ENCODE measurements at regions not wholly inside any gene's neighbourhood (a gene's known extent, or its start where the extent isn't known, plus 50 kb on each side); places are given as distances from the start of the nearest gene placed in this dataset.

DNA sequence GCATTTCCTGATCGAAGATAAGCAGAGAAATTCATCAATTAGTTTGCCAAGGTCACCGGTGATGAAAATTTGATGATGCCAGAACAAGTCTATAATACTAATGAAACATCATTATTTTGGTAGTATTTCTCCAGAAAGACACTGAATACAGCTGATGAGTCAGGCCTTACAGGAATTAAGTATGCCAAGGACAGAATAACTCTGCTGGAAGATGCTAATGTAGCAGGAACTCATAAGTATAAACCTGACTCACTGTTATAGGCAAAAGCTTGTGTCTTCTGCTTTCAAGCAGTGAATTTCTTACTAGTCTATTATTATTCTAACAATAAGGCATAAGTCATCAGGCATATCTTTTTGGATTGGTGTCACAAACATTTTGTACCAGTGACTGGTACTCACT, 1825.1 kb upstream of the IGFBP7 start:
- no peak for DNase-seq

DNA sequence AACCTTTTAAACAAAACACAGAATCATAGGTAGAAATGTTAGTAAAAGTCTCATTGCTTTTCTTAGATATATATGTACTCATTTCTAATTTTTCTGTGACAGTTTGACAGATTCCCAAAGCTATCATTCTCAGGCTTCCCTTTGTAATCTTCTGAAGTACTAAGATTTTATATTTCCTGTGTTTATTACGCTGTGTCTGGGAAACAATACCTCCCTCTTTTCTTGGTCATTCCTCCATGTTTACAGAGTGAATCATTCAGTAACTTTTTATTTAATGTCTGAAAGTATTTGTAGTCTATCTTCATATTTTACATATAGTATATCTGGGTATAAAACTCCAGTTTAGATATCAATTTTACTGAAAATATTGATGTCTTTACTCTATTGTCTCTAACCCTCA, 1826.3 kb upstream of the IGFBP7 start:
- DNase-seq, result no peak

DNA sequence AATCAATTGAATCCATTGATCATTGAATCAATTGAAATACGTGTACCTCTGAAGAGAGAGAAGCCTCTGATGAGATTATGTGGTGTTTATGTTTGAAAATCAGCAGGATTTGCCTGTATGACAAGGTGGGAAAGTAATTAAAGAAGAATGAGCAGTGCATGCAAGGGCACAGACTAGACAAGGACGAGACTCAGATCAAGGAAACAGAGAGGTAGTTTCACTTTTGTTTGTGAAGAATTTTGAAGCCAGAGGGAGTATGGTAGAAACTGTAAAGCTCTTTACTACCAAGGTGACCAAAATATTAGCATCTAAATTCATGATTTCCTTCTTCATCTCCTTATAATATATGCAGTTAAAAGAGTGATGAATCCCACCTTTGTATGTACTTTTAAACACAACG, 1830.0 kb upstream of the IGFBP7 start:
- no peak for DNase-seq

DNA sequence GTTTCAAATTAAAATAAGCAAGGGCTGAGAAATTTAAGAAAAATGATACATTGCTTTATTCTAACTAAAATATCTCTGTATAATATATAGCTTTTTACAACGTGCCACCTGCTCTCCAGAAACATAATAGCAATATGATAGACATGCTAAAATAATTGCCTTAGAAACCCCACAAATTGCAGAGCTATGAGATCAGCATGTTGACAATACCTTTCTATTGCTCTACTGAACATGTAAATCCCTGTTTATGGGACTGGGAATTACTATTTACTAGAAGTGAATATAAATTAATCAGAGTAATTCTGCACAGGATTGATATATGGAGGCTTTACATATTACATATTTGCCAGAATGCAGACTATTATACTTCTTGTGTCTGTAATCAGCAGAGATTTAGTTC, 1831.1 kb upstream of the IGFBP7 start:
- DNase-seq, result no peak

DNA sequence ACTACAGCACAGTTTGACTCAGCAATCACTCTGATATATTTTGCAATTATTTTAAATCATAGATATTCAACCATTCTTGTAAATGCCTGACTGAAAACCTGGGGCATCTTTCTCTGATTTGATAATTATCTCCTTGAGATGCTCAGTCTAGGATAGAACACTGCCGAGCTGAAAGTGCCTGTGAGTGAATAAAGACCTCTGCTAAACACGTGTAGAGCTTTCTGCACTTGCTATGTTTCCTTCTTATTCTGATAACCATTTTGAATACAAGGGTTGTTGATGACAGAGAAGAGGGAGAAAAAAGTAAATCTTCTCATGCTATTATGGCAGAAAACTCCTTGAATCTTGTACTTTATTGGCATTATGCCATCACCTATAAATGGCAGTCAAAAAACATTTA, 1843.4 kb upstream of the IGFBP7 start:
- no peak for DNase-seq

DNA sequence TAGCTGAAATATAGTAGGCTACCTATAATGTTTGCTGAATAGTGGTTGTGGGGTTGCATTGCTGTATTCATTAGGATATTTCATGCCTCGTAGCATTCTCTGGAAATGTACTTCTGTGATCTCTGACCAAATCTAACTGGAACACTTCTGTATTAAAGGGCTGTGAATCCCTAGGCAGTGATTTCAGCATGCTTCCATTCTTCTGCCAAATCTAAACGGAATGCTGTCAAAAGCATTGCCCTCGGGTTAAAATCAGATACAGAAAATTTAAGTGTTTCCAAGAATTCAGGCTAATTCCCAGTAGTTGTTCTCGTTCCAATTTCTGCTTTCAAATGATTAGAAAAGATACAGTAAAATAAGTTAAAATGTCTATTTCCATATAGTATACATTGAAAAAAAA, 1847.5 kb upstream of the IGFBP7 start:
- DNase-seq, result no peak

DNA sequence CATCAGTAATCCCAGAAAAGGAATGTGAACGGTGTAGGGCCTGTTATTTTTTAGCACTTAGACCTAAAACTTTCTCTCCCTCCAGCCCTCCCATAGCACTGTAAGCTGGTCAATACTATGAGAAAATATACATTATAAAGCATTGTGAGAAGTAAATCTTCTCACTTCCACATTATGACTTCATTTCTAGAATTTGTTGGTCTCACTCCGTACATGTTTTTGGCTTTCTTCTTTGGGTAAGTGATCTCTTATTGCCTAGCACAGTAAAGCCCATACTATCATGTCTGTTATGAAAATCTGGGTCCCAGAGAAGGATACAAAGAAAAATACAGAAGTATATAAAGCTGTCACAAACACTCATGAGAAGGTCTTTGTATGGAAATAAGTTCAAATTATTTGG, 1851.1 kb upstream of the IGFBP7 start:
- no peak for DNase-seq

DNA sequence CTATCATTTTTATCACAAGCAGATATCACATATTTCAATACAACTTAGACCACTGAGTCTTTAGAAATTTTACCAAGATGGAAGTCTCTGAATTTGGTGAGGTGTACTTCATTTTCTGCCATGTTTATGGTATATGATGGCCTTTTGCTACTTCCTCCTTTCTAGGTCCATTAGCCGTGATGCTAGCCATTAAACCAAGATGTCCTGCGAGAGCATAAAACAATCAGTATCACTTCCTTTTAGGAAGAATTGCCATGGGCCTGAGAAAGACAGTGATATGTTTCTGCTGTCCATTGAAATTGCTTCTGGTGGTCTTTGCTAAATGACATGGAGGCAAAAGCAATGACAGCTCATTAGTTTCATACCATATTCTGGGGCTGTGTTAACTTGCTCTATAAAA, 1851.7 kb upstream of the IGFBP7 start:
- no peak for DNase-seq

DNA sequence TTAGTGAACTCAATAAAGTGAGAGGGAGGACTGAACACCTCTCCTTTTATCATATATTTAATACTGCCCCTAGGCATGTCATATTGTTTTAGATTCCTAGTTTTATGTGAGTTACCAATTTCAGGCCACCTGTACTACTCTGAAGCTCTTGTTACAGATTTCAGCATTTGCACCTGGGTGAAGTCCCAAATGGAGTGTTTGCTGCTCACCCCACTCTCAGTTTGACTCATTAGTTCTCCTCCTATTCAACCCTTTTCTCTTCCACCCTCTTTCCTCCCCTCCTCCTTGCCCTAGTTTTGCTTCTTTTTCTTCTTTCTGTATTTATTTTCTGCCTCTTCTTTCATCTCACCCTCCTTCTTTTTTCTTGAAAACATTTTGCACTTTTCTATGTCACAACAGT, 1852.2 kb upstream of the IGFBP7 start:
- DNase-seq, result no peak

DNA sequence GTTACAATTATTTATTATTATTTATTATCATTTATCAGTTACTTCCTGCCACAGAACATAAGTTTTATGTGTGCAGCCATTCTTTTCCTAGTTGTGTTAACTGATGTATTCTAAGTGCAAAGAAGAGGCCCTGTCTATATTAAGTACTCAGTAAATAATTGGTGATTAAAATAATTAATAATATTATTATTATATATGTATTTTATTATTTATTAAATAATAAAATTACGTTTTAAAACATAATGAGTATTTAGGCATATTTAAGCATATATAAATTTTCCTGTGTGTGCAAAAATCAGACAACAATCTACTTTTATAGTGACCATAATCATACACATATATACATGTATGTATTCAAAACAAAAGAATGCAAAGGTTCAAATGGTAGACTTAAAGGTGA, 1871.6 kb upstream of the IGFBP7 start:
- no peak for DNase-seq

DNA sequence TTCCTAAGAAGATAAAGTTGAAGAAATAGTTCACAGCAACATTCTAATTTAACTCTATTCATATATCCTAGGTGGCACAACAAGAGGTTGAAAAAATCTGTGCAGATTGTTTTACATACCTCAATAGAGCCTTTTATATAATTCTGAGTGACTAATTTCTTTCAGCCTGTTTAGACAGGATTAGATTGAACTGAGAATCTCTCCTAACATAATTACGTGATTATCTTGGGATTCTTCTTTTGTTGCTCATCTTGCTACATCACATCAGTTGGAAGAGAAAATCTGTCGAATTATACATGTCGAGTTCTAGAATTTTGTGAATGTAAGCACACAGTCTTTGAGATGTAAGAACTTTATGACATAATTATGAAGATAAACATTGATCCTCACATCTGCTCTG, 1873.7 kb upstream of the IGFBP7 start:
- DNase-seq, result no peak

DNA sequence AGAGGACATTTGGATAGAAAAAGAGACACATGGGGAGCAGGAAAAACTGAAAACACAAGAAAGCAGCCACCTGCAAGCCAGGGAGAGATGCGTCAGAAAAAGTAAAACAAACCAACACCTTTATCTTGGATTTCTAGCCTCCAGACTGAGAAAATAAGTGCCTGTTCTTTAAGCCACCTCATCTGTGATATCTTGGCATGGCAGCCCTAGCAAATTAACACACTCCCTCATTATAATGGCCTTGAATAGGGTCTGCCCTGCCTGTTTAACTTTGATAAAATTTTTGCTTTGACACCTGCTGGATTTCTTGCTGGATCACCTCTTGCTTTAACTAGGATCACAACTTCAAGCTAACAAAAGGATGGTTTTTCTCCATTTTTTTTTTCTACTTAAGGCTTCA, 1892.0 kb upstream of the IGFBP7 start:
- no peak for DNase-seq

DNA sequence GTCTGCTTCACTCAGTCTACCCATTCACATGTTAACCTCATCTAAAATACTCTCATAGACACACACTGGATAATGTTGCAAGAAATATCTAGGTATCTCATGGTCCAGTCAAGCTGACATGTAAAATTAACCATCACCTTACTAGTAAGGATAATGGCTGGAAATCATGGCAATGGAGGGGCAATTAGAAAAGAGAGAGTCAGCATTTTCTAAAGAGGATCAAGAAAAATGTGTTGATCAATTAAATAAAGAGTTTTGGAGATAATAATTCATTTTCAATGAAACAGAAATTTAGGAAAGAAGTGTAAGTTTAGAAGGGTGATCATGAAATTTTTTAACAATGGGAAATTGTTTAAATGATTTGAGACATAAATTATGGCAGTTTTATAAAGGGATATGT, 1914.1 kb upstream of the IGFBP7 start:
- DNase-seq, result no peak

DNA sequence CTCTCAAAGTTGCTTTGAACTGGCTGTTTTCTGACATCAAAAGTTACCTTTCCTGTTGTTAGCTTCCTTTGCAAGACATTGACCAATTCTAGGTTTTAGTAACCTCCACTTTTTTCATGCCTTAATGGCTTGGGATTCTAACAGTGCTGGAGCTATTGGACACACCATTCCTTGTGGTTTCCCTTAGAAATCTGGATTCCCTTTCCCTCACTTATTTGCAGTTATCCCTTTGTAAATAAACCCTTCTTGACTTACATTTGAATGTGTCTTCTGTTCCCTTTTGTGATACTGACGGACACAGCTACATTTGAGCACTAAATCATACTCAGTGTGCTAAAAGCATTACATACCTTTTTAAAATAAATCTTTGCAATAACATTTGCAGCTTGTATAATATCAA, 1927.6 kb upstream of the IGFBP7 start:
- DNase-seq, result no peak

DNA sequence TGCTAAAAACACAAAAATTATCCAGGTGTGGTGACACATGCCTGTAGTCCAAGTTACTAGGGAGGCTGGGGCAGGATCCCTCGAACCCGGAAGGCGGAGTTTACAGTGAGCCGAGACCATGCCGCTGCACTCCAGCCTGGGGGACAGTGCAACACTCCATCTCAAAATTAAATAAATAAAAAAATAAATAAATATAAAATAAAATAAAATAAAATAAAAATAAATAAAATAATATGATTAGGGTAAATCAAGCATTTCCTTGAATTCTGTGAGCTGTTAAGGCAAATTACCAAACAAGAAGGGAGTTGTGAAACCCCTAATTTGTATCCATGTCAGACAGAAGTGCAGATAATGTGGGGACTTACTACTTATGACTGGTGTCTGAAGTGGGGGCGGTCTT, 1928.9 kb upstream of the IGFBP7 start:
- DNase-seq, result no peak

DNA sequence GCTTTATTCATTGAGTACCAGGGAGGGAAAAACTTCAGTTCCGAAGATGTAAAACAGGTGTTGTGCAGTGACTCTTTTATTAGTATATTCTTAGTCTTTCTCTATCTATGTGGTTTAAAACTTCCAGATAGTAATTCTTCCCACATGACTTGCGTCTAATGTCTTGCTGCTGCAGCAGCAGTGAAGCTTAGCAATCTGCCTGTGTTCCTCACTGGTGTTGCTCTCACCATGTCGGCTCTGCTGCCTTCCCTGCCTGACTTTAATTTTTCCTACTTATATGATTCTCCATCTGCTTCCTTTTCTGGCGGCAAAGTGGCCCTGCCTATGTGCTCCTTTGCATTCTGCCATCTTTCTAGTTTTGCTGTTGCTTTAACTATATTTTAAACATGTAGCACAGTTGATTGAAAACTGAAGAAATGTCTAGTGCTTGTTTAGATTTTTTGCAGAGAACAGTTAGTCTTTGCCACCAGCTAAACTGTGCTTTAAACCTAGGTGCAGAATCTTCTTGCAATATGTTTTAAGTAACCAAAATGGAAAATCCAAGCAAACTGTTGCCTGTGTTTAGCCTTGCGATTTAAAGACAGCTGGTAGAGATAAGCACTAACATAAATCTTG, 1934.2 kb upstream of the IGFBP7 start:
- no peak for DNase-seq

DNA sequence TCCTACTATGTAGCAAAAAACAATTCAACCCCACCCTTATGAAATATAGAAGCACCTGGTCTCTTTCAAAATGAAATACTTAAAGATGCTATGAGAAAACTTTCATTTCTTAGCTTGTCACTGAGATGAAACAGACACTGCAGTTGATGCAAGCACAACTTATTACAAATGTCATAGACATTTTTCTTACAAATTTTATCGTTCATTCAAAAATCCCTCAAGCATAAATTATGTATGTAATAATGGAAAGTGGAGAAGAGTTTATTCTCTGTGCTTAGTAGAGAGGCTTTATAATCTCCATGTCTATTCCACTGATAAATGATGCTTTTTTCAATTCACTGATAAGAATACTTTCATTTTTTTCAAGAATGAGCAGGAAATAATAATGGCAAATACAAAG, 1943.9 kb upstream of the IGFBP7 start:
- DNase-seq, result no peak

DNA sequence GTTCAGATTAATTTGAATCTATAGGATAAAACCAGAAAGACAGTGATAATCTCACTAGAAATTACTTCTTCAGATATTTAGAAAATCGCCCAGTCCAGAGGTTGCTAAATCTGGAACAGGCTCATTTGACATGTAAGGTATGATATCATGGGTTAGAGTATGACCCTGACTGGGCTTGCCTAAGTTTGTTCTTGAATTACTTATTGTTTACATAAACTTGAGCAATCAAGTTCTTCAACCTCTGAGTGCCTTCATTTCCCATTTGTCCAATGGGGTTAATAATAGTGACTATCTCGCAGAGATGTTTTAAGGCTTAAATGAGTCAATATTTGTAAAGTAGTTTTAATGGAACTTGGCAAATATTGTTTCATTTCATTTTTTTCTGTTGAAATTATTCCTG, 1947.6 kb upstream of the IGFBP7 start:
- DNase-seq, result no peak

DNA sequence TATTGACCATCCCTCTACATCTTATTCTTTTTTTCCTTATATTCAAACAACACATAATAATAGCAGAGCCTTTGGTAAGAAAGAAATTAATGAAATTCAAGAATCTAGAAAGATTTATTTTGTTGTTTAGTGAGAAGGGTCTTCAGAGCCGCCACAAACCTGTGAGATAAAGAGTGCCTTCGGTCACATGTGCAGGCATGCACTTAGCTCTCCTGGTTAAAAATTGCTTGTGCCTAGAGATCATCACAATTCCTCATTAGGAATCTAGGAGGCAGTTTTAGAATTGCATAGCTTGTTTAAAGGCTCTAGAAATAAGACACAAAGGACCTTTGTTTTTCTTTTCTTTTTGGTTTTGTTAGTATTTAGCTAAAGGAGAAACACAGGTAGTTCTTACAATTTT, 1948.4 kb upstream of the IGFBP7 start:
- no peak for DNase-seq

DNA sequence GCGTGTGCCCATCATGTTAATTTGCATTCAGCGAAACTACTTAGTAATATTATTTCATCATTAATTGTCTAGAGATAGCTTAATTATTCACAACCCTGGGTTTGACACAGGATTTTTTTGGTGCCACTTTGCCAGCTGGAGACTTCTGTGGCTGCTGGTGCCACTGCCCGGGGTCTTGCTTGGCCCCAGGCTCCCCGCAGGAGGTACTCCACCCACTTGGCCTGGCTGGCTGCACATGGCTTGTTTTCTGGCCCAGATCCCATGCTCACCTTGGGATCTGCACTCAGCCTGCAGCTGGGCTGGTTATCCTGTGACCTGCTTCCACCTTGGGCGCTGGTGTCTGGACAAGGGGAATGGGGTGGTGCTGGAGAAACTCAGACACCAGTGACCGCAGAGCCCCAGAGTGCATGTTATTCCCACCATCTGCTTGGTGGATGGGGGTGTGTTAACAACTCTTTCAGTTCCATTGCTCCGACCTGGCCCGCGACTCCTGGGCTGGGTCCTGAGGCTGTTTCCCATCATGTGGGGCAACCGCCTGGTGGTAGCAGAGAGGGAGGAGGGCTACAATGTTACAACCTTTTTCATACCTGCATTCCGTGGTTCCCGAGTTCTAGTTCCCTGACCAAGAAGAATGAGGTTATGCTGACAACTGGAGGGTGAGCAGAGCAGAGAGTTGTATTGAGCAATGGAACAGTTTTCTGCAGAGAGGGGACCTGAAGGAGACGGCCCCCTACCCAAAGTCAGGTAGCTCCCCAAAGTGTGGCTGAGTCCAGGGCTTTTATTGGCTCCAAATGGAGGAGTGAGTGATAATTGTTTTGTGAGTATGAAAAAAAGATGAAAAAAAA, 1950.0 kb upstream of the IGFBP7 start:
- DNase-seq, result no peak

DNA sequence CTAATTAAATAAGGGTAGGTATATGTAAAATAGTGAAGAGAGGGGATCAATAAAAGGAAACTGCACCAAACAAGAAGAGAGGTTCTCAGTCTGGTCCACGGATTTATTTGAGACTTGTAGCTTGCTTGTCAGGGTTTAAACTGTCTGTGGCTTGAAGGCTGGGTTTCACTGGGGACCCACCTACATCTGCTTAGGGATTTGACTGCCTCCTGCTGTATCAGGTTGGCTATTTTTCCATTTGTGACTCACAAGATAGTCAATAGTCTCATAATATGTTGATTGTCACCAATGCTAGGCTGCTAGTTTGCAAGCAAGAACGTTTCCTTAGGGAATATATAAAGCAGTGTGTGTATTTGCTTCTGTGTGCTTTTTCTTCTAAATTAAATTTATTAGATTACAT, 1950.7 kb upstream of the IGFBP7 start:
- no peak for DNase-seq

DNA sequence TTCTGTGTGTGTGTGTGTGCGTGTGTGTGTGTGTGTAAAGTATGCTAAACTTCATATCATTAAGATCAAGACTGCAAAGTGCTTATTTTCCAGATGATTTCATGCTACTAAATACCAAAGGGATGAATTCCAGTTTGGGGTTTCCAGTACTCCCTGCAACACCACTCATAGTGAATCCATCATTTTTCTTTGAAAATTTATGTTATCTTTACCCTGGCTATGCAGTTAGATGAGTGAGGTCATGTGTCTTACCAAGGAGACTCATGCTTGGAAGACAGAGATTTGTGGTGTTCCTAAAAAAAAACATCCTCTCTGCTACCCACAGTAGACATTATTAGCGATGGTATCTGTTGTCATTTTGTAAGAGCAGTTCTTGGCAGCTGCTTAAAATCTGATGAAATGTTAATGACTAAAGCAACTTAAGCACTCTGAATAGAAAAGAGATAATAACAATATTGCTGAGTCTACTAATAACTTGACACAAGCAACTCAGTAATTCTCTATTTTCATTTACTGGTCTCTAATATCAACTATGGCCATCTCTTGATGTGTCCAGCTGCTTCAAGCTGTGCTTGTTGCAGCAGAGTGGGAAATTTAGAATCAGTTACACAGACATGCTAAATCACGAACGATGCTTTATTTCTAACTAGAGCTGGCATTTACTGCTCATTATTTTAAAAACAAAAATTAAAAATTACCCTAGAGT, 1953.0 kb upstream of the IGFBP7 start:
- DNase-seq, result no peak

DNA sequence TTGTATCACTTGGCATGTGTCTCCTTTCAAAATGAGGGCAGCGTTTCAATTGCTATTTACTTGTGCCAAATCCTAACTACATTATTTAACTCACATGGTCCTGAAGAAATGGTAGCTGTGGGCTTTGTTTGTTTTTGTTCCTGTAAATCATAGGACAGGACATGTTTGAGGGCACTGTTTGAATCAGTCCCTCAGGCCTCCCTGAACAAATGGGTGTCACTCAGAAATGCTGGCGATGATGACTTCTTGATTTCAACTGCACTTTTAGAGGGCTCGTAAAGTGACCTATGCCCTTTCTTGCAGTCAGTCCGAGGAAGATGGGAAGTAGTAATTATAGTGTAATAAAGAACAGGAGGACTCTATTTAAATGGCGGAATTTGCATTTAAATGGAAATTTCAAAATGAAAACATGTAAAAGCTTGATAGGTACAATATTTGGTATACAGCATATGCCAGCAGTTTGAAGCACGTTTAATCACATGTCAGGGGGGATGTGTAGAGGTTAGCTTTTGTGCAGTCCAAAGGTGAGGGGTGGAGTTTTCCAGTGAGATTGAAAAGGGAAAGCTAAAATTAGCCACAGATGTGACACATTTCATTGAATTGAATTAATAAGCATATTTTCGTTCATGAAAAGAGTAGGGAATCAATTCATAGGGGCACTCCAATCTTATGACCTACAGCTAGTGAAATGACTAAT, 1958.7 kb upstream of the IGFBP7 start:
- DNase-seq, result no peak

DNA sequence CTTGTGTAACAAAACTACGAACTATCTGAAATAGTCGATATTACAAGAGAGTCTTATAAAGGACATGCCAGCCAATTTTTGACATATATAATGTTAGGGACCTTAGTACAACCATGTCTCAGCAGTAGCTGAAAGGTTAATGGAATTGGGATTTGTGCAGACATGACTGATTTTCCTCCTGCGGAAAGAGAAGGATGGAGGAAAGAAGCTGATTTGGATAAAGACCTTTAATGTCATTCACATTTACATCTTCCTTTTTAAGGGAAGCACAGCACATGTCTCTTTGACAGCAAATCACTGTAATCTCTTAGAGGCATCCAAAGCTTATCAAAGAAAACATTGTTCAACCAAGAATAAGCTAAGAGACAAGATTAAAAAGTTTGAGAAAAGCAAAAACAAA, 1976.2 kb upstream of the IGFBP7 start:
- no peak for DNase-seq

Measured in 8988T (cell line).